Mesothelial cell of epicardium (in vitro differentiated cells): ENCODE measurements at regions not wholly inside any gene's neighbourhood (a gene's known extent, or its start where the extent isn't known, plus 50 kb on each side); places are given as distances from the start of the nearest gene placed in this dataset.

Experiments used
- DNase-seq, 2 experiments: peaks; one replicate each; pipeline ENCODE4 v3.0.0; 2021; ENCODE audit warnings: low spot score in 2 of 2; ENCODE audit not compliant: unreplicated experiment in 2 of 2
- H3K27ac Mint-ChIP-seq: 2 replicates; pipeline ENCODE4 v1.8.0; 2021; ENCODE audit warnings: mixed read lengths
- H3K27me3 Mint-ChIP-seq: 2 replicates; pipeline ENCODE4 v1.8.0; 2021; ENCODE audit warnings: low read depth, mixed read lengths
- H3K36me3 Mint-ChIP-seq: 2 replicates; pipeline ENCODE4 v1.8.0; 2021; ENCODE audit warnings: mixed read lengths
- H3K4me1 Mint-ChIP-seq: 2 replicates; pipeline ENCODE4 v1.8.0; 2021; ENCODE audit warnings: mixed read lengths
- H3K4me3 Mint-ChIP-seq: 2 replicates; pipeline ENCODE4 v1.8.0; 2021; ENCODE audit warnings: mild to moderate bottlenecking, moderate library complexity, mixed read lengths
- H3K9me3 Mint-ChIP-seq: 2 replicates; pipeline ENCODE4 v1.8.0; 2021; ENCODE audit warnings: mixed read lengths
- CTCF ChIP-seq: fragments of 200-600 bp; sonication (generic); IDR thresholded peaks from one replicate; pipeline ENCODE4 v1.5.0; 2021; ENCODE audit warnings: antibody characterized with exemption; ENCODE audit not compliant: unreplicated experiment

- H3K27ac Mint-ChIP-seq = no peak overlapping the region
- no peak for DNase-seq
- no peak for TF ChIP-seq CTCF
- H3K9me3 Mint-ChIP-seq = no peaks in the 10 kb centered on the region
- peaks cover 24% of the 10 kb centered on the region for H3K27me3 Mint-ChIP-seq
- H3K36me3 Mint-ChIP-seq = no peaks in the 10 kb centered on the region
- H3K4me3 Mint-ChIP-seq = no peak overlapping the region
- peaks cover 2% of the 10 kb centered on the region for H3K4me1 Mint-ChIP-seq
Measured at GRCh38 chr1:216921866-216922265, 198.6 kb upstream of the ESRRG start.

GRCh38 chr1:216919060-216919970 is 196.1 kb upstream of the ESRRG start:
- no peaks in the 10 kb centered on the region for H3K36me3 Mint-ChIP-seq
- peaks cover 37% of the 10 kb centered on the region for H3K27me3 Mint-ChIP-seq
- no peak for DNase-seq
- no peak for TF ChIP-seq CTCF
- no peak overlapping the region for H3K27ac Mint-ChIP-seq
- no peaks in the 10 kb centered on the region for H3K9me3 Mint-ChIP-seq
- H3K4me1 Mint-ChIP-seq = no peaks in the 10 kb centered on the region
- H3K4me3 Mint-ChIP-seq = no peak overlapping the region

- no peak for DNase-seq
- H3K27ac Mint-ChIP-seq = no peak overlapping the region
- no peak overlapping the region for H3K4me3 Mint-ChIP-seq
- no peak for TF ChIP-seq CTCF
- peaks cover 4% of the 10 kb centered on the region for H3K4me1 Mint-ChIP-seq
- H3K9me3 Mint-ChIP-seq = no peaks in the 10 kb centered on the region
- H3K36me3 Mint-ChIP-seq = no peaks in the 10 kb centered on the region
- peaks cover 28% of the 10 kb centered on the region for H3K27me3 Mint-ChIP-seq
Measured at GRCh38 chr1:216916890-216917438, 193.7 kb upstream of the ESRRG start.

GRCh38 chr1:216914974-216915373 is 191.7 kb upstream of the ESRRG start:
- Mint-ChIP-seq H3K9me3 (no peaks in the 10 kb centered on the region), H3K4me1 (peaks cover 4% of the 10 kb centered on the region), H3K27me3 (peaks cover 21% of the 10 kb centered on the region), H3K4me3 (no peak overlapping the region), H3K36me3 (no peaks in the 10 kb centered on the region), H3K27ac (no peak overlapping the region)
- TF ChIP-seq CTCF = no peak
- DNase-seq = no peak

- no peak for DNase-seq
- no peaks in the 10 kb centered on the region for H3K36me3 Mint-ChIP-seq
- H3K27me3 Mint-ChIP-seq = peaks cover 21% of the 10 kb centered on the region
- no peak overlapping the region for H3K27ac Mint-ChIP-seq
- no peaks in the 10 kb centered on the region for H3K9me3 Mint-ChIP-seq
- TF ChIP-seq CTCF = no peak
- no peak overlapping the region for H3K4me3 Mint-ChIP-seq
- H3K4me1 Mint-ChIP-seq = peaks cover 6% of the 10 kb centered on the region
Measured at GRCh38 chr1:216913976-216914375, 190.7 kb upstream of the ESRRG start.
